NCI-H2171 (cell line): ENCODE measurements at regions not wholly inside any gene's neighbourhood (a gene's known extent, or its start where the extent isn't known, plus 50 kb on each side); places are given as distances from the start of the nearest gene placed in this dataset.

Experiments used
- DNase-seq: peaks from one replicate; lab custom pipeline; 2025; lab: John Stamatoyannopoulos, UW

GRCh38 chr15:85941186-85941855 lies 138.3 kb upstream of the AGBL1 start:
- DNase-seq, result no peak

GRCh38 chr15:85942632-85943031 lies 137.0 kb upstream of the AGBL1 start:
- no peak for DNase-seq

- DNase-seq, result no peak
Observed at GRCh38 chr15:85943151-85943550, 136.5 kb upstream of the AGBL1 start.

- no peak for DNase-seq
Observed at GRCh38 chr15:85943791-85944190, 135.9 kb upstream of the AGBL1 start.

GRCh38 chr15:85947021-85947420 lies 132.7 kb upstream of the AGBL1 start:
- no peak for DNase-seq

GRCh38 chr15:85947936-85948335 lies 131.7 kb upstream of the AGBL1 start:
- no peak for DNase-seq

GRCh38 chr15:85950101-85950500 lies 129.6 kb upstream of the AGBL1 start:
- no peak for DNase-seq

- DNase-seq, result no peak
Observed at GRCh38 chr15:85954586-85954985, 125.1 kb upstream of the AGBL1 start.

GRCh38 chr15:85955501-85956391 lies 123.9 kb upstream of the AGBL1 start:
- DNase-seq, result no peak

GRCh38 chr15:85956532-85957275 lies 123.0 kb upstream of the AGBL1 start:
- DNase-seq, result no peak

- DNase-seq, result no peak
Observed at GRCh38 chr15:85959611-85960010, 120.1 kb upstream of the AGBL1 start.

- DNase-seq, result no peak
Observed at GRCh38 chr15:85960381-85960780, 119.3 kb upstream of the AGBL1 start.

GRCh38 chr15:85961821-85962220 lies 117.8 kb upstream of the AGBL1 start:
- DNase-seq, result no peak

- no peak for DNase-seq
Observed at GRCh38 chr15:85963262-85963760, 116.4 kb upstream of the AGBL1 start.

- DNase-seq, result no peak
Observed at GRCh38 chr15:85964471-85964870, 115.2 kb upstream of the AGBL1 start.

- DNase-seq, result no peak
Observed at GRCh38 chr15:85967553-85967952, 112.1 kb upstream of the AGBL1 start.

GRCh38 chr15:85972805-85973540 lies 106.7 kb upstream of the AGBL1 start:
- no peak for DNase-seq

- peak; percentile 42 for DNase-seq
Observed at GRCh38 chr15:85973584-85974347, 105.9 kb upstream of the AGBL1 start.

GRCh38 chr15:85974348-85974705 lies 105.3 kb upstream of the AGBL1 start:
- no peak for DNase-seq

GRCh38 chr15:85974742-85975141 lies 104.9 kb upstream of the AGBL1 start:
- no peak for DNase-seq

GRCh38 chr15:85976102-85976501 lies 103.6 kb upstream of the AGBL1 start:
- no peak for DNase-seq
